ENCODE measurements at regions not wholly inside any gene's neighbourhood (a gene's known extent, or its start where the extent isn't known, plus 50 kb on each side); places are given as distances from the start of the nearest gene placed in this dataset.

GRCh38 chr14:105817971-105818711 lies 291.8 kb downstream of the TMEM121 start:
- TF ChIP-seq CTCF (IDR thresholded peaks at IDR 0.05; ENCODE audit: insufficient read depth in 1 of 2, low read depth in 1 of 2, low read length in 1 of 2, severe bottlenecking in 1 of 2, unreplicated experiment in 1 of 2), result no peak
- Histone ChIP-seq H3K27me3 (replicated peaks; ENCODE audit: control insufficient read depth, insufficient read depth, low read length) (no peaks in the 10 kb centered on the region), H3K4me3 (ENCODE audit: low read depth, low read length) (no peak overlapping the region), H3K4me1 (no peaks in the 10 kb centered on the region), H3K9me3 (no peaks in the 10 kb centered on the region), H3K36me3 (ENCODE audit: control insufficient read depth, insufficient read depth, low read length) (no peaks in the 10 kb centered on the region)
- no TSS peak for BruUV-seq (replicated peaks)
- ChIA-PET POLR2A (no interaction called here), CTCF (no interaction called here)
- Mint-ChIP-seq H3K4me3 (ENCODE audit: unreplicated experiment) (no peak overlapping the region), H3K4me1 (ENCODE audit: low read depth, unreplicated experiment) (no peaks in the 10 kb centered on the region), H3K36me3 (ENCODE audit: insufficient read depth, unreplicated experiment) (no peaks in the 10 kb centered on the region), H3K27ac (ENCODE audit: unreplicated experiment) (no peak overlapping the region), H3K27me3 (ENCODE audit: insufficient read depth, unreplicated experiment) (peaks cover 19% of the 10 kb centered on the region), H3K9me3 (ENCODE audit: unreplicated experiment) (no peaks in the 10 kb centered on the region)
- intact Hi-C loops (cut with micrococcal nuclease; ENCODE audit: unreplicated experiment), result no loop called here
- DNase-seq, result no peak

- ChIA-PET CTCF (no interaction called here), POLR2A (no interaction called here)
- DNase-seq, result no peak
- Histone ChIP-seq H3K9me3 (no peaks in the 10 kb centered on the region), H3K4me1 (no peaks in the 10 kb centered on the region), H3K27me3 (replicated peaks; ENCODE audit: control insufficient read depth, insufficient read depth, low read length) (no peaks in the 10 kb centered on the region), H3K4me3 (ENCODE audit: low read depth, low read length) (no peak overlapping the region), H3K36me3 (ENCODE audit: control insufficient read depth, insufficient read depth, low read length) (no peaks in the 10 kb centered on the region)
- TF ChIP-seq CTCF (IDR thresholded peaks at IDR 0.05; ENCODE audit: insufficient read depth in 1 of 2, low read depth in 1 of 2, low read length in 1 of 2, severe bottlenecking in 1 of 2, unreplicated experiment in 1 of 2), result no peak
- Mint-ChIP-seq H3K27ac (ENCODE audit: unreplicated experiment) (no peak overlapping the region), H3K36me3 (ENCODE audit: insufficient read depth, unreplicated experiment) (no peaks in the 10 kb centered on the region), H3K27me3 (ENCODE audit: insufficient read depth, unreplicated experiment) (peaks cover 19% of the 10 kb centered on the region), H3K4me1 (ENCODE audit: low read depth, unreplicated experiment) (no peaks in the 10 kb centered on the region), H3K4me3 (ENCODE audit: unreplicated experiment) (no peak overlapping the region), H3K9me3 (ENCODE audit: unreplicated experiment) (no peaks in the 10 kb centered on the region)
- no TSS peak for BruUV-seq (replicated peaks)
- intact Hi-C loops (cut with micrococcal nuclease; ENCODE audit: unreplicated experiment), result no loop called here
Measured at GRCh38 chr14:105818712-105819005, 292.3 kb downstream of the TMEM121 start.

- Histone ChIP-seq H3K9me3 (0 out of 2 replicates have a peak, but pooled peaks cover 4% of the 10 kb centered on the region), H3K4me3 (ENCODE audit: low read depth, low read length) (no peak overlapping the region), H3K4me1 (no peaks in the 10 kb centered on the region), H3K27me3 (replicated peaks; ENCODE audit: control insufficient read depth, insufficient read depth, low read length) (no peaks in the 10 kb centered on the region), H3K36me3 (ENCODE audit: control insufficient read depth, insufficient read depth, low read length) (no peaks in the 10 kb centered on the region)
- no peaks in the 10 kb centered on the region for H3K36me3 Mint-ChIP-seq (ENCODE audit: insufficient read depth, unreplicated experiment)
- H3K27me3 Mint-ChIP-seq (ENCODE audit: insufficient read depth, unreplicated experiment), result peaks cover 28% of the 10 kb centered on the region
- DNase-seq, result no peak
- no peak overlapping the region for H3K4me3 Mint-ChIP-seq (ENCODE audit: unreplicated experiment)
- ChIA-PET CTCF (interaction anchor here (1.1 kb wide), 1 partner anchor 115 kb away, joined by 3 read pairs; no protein-coding TSS in a partner anchor), POLR2A (no interaction called here)
- intact Hi-C loops (cut with micrococcal nuclease; ENCODE audit: unreplicated experiment), result no loop called here
- TF ChIP-seq CTCF (IDR thresholded peaks at IDR 0.05; ENCODE audit: insufficient read depth in 1 of 2, low read depth in 1 of 2, low read length in 1 of 2, severe bottlenecking in 1 of 2, unreplicated experiment in 1 of 2), result no peak
- H3K27ac Mint-ChIP-seq (ENCODE audit: unreplicated experiment), result no peak overlapping the region
- no peaks in the 10 kb centered on the region for H3K4me1 Mint-ChIP-seq (ENCODE audit: low read depth, unreplicated experiment)
- no TSS peak for BruUV-seq (replicated peaks)
- H3K9me3 Mint-ChIP-seq (ENCODE audit: unreplicated experiment), result peaks cover 19% of the 10 kb centered on the region
Measured at GRCh38 chr14:105830171-105830570, 303.8 kb downstream of the TMEM121 start.
